ENCODE measurements at regions not wholly inside any gene's neighbourhood (a gene's known extent, or its start where the extent isn't known, plus 50 kb on each side); places are given as distances from the start of the nearest gene placed in this dataset.
A peak's percentile ranks its signal among the peaks of the same experiment; 100 is the strongest.

GRCh38 chr16:50437769-50438437, 69.1 kb upstream of the BRD7 start:
- H3K4me2 ChIP-seq (ENCODE audit: insufficient read depth, insufficient read length, low read length) = no peak overlapping the region
- Mint-ChIP-seq H3K27ac (peak overlapping the region in 1 of 3 experiments; percentile 32; a peak in 1 of 7 replicates), H3K4me3 (no peak overlapping the region), H3K27me3 (ENCODE audit: low read depth) (peaks cover 4% of the 10 kb centered on the region), H3K4me1 (peaks cover 4 to 9% of the 10 kb centered on the region in 2 experiments; a peak in 3 of 4 replicates), H3K9me3 (peaks cover 31 to 41% of the 10 kb centered on the region in 2 experiments), H3K36me3 (ENCODE audit: insufficient read depth in 1 of 3, low read depth in 3 of 3) (peaks cover 16 to 32% (median 27%) of the 10 kb centered on the region in 3 experiments)
- no peaks in the 10 kb centered on the region; the same call in 1 of the 2 replicates for H3K79me2 ChIP-seq (ENCODE audit: insufficient read depth, low read length)
- H3K27me3 ChIP-seq (ENCODE audit: insufficient read depth, low read length) = no peaks in the 10 kb centered on the region; the same call in none of the 2 replicates
- H4K8ac ChIP-seq (replicated peaks; ENCODE audit: insufficient read length, low read depth, low read length) = no peak overlapping the region
- no peak overlapping the region for H3K27ac ChIP-seq (ENCODE audit: insufficient read length, low read depth, low read length)
- no peak overlapping the region for H2BK120ac ChIP-seq (ENCODE audit: low read depth, low read length, poor library complexity, severe bottlenecking)
- no peak overlapping the region for H3K9ac ChIP-seq (ENCODE audit: extremely low read depth, insufficient read length, low read length)
- no peaks in the 10 kb centered on the region for H3K79me1 ChIP-seq (ENCODE audit: insufficient read depth, low read depth, low read length, poor library complexity, severe bottlenecking)
- TF ChIP-seq, protein P1, sequence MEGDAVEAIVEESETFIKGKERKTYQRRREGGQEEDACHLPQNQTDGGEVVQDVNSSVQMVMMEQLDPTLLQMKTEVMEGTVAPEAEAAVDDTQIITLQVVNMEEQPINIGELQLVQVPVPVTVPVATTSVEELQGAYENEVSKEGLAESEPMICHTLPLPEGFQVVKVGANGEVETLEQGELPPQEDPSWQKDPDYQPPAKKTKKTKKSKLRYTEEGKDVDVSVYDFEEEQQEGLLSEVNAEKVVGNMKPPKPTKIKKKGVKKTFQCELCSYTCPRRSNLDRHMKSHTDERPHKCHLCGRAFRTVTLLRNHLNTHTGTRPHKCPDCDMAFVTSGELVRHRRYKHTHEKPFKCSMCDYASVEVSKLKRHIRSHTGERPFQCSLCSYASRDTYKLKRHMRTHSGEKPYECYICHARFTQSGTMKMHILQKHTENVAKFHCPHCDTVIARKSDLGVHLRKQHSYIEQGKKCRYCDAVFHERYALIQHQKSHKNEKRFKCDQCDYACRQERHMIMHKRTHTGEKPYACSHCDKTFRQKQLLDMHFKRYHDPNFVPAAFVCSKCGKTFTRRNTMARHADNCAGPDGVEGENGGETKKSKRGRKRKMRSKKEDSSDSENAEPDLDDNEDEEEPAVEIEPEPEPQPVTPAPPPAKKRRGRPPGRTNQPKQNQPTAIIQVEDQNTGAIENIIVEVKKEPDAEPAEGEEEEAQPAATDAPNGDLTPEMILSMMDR (conservative IDR thresholded peaks at IDR 0.05) = no peak
- DNase-seq = no peak
- H3K56ac ChIP-seq (ENCODE audit: insufficient read length, low read depth, low read length) = no peak overlapping the region
- peaks cover 9% of the 10 kb centered on the region for H3K9me3 ChIP-seq (ENCODE audit: control insufficient read depth, low read depth, low read length)
- no peak overlapping the region for H2AK5ac ChIP-seq (ENCODE audit: insufficient read length, low read length)
- H3T11ph ChIP-seq (ENCODE audit: low read length) = no peak overlapping the region
- H3K4me1 ChIP-seq (ENCODE audit: insufficient read depth, low read length) = peaks cover 4% of the 10 kb centered on the region; the same call in 1 of the 2 replicates
- H3K23me2 ChIP-seq (ENCODE audit: insufficient read length, low read depth, low read length, poor library complexity, severe bottlenecking) = no peaks in the 10 kb centered on the region
- no peak overlapping the region for H3K14ac ChIP-seq (ENCODE audit: insufficient read depth, low read length)
- no peak overlapping the region for H2AFZ ChIP-seq (ENCODE audit: low read length)
- no peak overlapping the region for H2BK20ac ChIP-seq (ENCODE audit: low read depth, low read length, poor library complexity, severe bottlenecking)
- H4K20me1 ChIP-seq (ENCODE audit: control insufficient read depth, insufficient read depth, insufficient read length) = no peaks in the 10 kb centered on the region
- H2BK15ac ChIP-seq (ENCODE audit: low read depth, low read length) = no peak overlapping the region
- H4K5ac ChIP-seq (ENCODE audit: insufficient read length, low read depth, low read length) = no peak overlapping the region
- H3K4ac ChIP-seq (ENCODE audit: low read depth, low read length) = no peak overlapping the region
- H4K91ac ChIP-seq (ENCODE audit: insufficient read length, low read depth, low read length) = no peak overlapping the region
- no peak overlapping the region for H3K23ac ChIP-seq (ENCODE audit: insufficient read length, low read depth, low read length)
- H2BK5ac ChIP-seq (ENCODE audit: insufficient read length, low read length) = no peak overlapping the region
- no peak overlapping the region for H3K18ac ChIP-seq (ENCODE audit: insufficient read length, low read depth, low read length)
- no peak overlapping the region for H2BK12ac ChIP-seq (ENCODE audit: insufficient read length, low read depth, low read length)
- WGBS (ENCODE audit: extremely low coverage, insufficient read length, low lambda C conversion rate) = no CpG with 5 or more reads among the region's 13 CpGs

Data from H9 (cell line).